RWPE2 (cell line): ENCODE measurements at regions not wholly inside any gene's neighbourhood (a gene's known extent, or its start where the extent isn't known, plus 50 kb on each side); places are given as distances from the start of the nearest gene placed in this dataset.
"Not testable (repeated sequence)": the region's sequence is repeated elsewhere in the genome, so short reads cannot be mapped to it uniquely, and the experiment has no call there.

Experiments used
- ATAC-seq: fragments of 200-7000 bp; cut with Tn5 transposase; 3 replicates; pipeline ENCODE4 v1.9.1; 2021; ENCODE audit warnings: low read depth
- DNase-seq: peaks from one replicate; pipeline ENCODE4 v3.0.0-alpha.2; 2020; ENCODE audit warnings: low spot score
- H3K27ac ChIP-seq: fragments of 450-650 bp; 2 replicates; pipeline ENCODE4 v1.5.1; 2017; ENCODE audit warnings: mild to moderate bottlenecking; ENCODE audit not compliant: poor library complexity, severe bottlenecking
- H3K27me3 ChIP-seq: fragments of 250-450 bp; sonication (Bioruptor Pico); 2 replicates; pipeline ENCODE4 v1.5.1; 2021; ENCODE audit warnings: mild to moderate bottlenecking, moderate library complexity; ENCODE audit not compliant: insufficient read depth, poor library complexity, severe bottlenecking
- H3K36me3 ChIP-seq: fragments of 250-450 bp; sonication (Bioruptor Pico); 2 replicates; pipeline ENCODE4 v1.5.1; 2020; ENCODE audit warnings: low read depth, mild to moderate bottlenecking, moderate library complexity
- H3K4me1 ChIP-seq: fragments of 250-450 bp; sonication (Bioruptor Pico); 2 replicates; pipeline ENCODE4 v1.5.1; 2021; ENCODE audit warnings: mild to moderate bottlenecking, moderate library complexity; ENCODE audit not compliant: insufficient read depth, poor library complexity, severe bottlenecking
- H3K4me3 ChIP-seq: fragments of 250-450 bp; sonication (Bioruptor Pico); 2 replicates; pipeline ENCODE4 v1.5.1; 2021; ENCODE audit warnings: mild to moderate bottlenecking, moderate library complexity; ENCODE audit not compliant: severe bottlenecking
- H3K9me3 ChIP-seq: fragments of 250-450 bp; sonication (Bioruptor Pico); 2 replicates; pipeline ENCODE4 v1.5.1; 2021; ENCODE audit warnings: mild to moderate bottlenecking, moderate library complexity; ENCODE audit not compliant: severe bottlenecking
- CTCF ChIP-seq: fragments of 450-650 bp; IDR thresholded peaks from one replicate; pipeline ENCODE4 v1.5.1; 2017; ENCODE audit warnings: mild to moderate bottlenecking, moderate library complexity; ENCODE audit not compliant: poor library complexity, severe bottlenecking

GRCh38 chr3:6367171-6367570 is 493.7 kb upstream of the GRM7 start:
- H3K4me1 ChIP-seq, result no peaks in the 10 kb centered on the region
- ATAC-seq (no peak), DNase-seq (no peak)
- no peaks in the 10 kb centered on the region for H3K9me3 ChIP-seq
- TF ChIP-seq CTCF, result no peak
- H3K36me3 ChIP-seq, result no peaks in the 10 kb centered on the region
- H3K27ac ChIP-seq, result no peak overlapping the region
- no peaks in the 10 kb centered on the region for H3K27me3 ChIP-seq
- H3K4me3 ChIP-seq, result no peak overlapping the region

- no peak for DNase-seq
- no peak for TF ChIP-seq CTCF
- Histone ChIP-seq H3K9me3 (no peaks in the 10 kb centered on the region), H3K4me3 (no peak overlapping the region), H3K4me1 (no peaks in the 10 kb centered on the region), H3K36me3 (no peaks in the 10 kb centered on the region), H3K27me3 (no peaks in the 10 kb centered on the region), H3K27ac (no peak overlapping the region)
- ATAC-seq, result no peak
Measured at GRCh38 chr3:6392123-6392522, 468.8 kb upstream of the GRM7 start.

- H3K4me1 ChIP-seq, result no peaks in the 10 kb centered on the region
- TF ChIP-seq CTCF, result no peak
Measured at GRCh38 chr3:6394944-6395343, 466.0 kb upstream of the GRM7 start.

GRCh38 chr3:6396631-6397030 is 464.3 kb upstream of the GRM7 start:
- no peaks in the 10 kb centered on the region for H3K9me3 ChIP-seq
- TF ChIP-seq CTCF, result no peak
- no peak overlapping the region for H3K4me3 ChIP-seq
- no peak overlapping the region for H3K27ac ChIP-seq
- H3K36me3 ChIP-seq, result no peaks in the 10 kb centered on the region
- DNase-seq (no peak), ATAC-seq (no peak)
- no peaks in the 10 kb centered on the region for H3K4me1 ChIP-seq
- no peaks in the 10 kb centered on the region for H3K27me3 ChIP-seq

More at GRCh38 chr3:6394944-6395343, 466.0 kb upstream of the GRM7 start:
- Histone ChIP-seq H3K27ac (no peak overlapping the region), H3K27me3 (no peaks in the 10 kb centered on the region), H3K36me3 (no peaks in the 10 kb centered on the region), H3K9me3 (no peaks in the 10 kb centered on the region), H3K4me3 (no peak overlapping the region)
- ATAC-seq (no peak), DNase-seq (no peak)

- H3K27ac ChIP-seq, H3K4me1 ChIP-seq, H3K9me3 ChIP-seq, H3K27me3 ChIP-seq, H3K36me3 ChIP-seq, H3K4me3 ChIP-seq, ATAC-seq, DNase-seq: not testable (repeated sequence)
Measured at GRCh38 chr3:6402666-6403065, 458.2 kb upstream of the GRM7 start.

- H3K4me3 ChIP-seq, H3K27ac ChIP-seq, H3K4me1 ChIP-seq, H3K36me3 ChIP-seq, ATAC-seq, H3K9me3 ChIP-seq, DNase-seq, H3K27me3 ChIP-seq: not testable (repeated sequence)
Measured at GRCh38 chr3:6406923-6407322, 454.0 kb upstream of the GRM7 start.
